Sigmoid colon (tissue), 6 donors: ENCODE measurements at regions not wholly inside any gene's neighbourhood (a gene's known extent, or its start where the extent isn't known, plus 50 kb on each side); places are given as distances from the start of the nearest gene placed in this dataset.

ENCODE experiments used
- DNase-seq: peaks from one replicate; pipeline ENCODE4 v3.0.0-alpha.2; 2019
- H3K27ac ChIP-seq, 4 donors: fragments of 200-600 bp; sonication (generic); one replicate each; pipeline ENCODE4 v1.5.1; 2016 to 2019; ENCODE audit warnings: mild to moderate bottlenecking in 1 of 4
- H3K27me3 ChIP-seq, 3 donors: fragments of 200-600 bp; sonication (generic); one replicate each; pipeline ENCODE4 v1.5.1; 2019; ENCODE audit warnings: mild to moderate bottlenecking in 1 of 3
- H3K36me3 ChIP-seq, 4 donors: fragments of 200-600 bp; sonication (generic); one replicate each; pipeline ENCODE4 v1.5.1; 2016 to 2019
- H3K4me1 ChIP-seq, 4 donors: fragments of 200-600 bp; sonication (generic); one replicate each; pipeline ENCODE4 v1.5.1; 2017 to 2019
- H3K4me3 ChIP-seq, 4 donors: fragments of 200-600 bp; sonication (generic); one replicate each; pipeline ENCODE4 v1.5.1; 2017 to 2019; ENCODE audit warnings: mild to moderate bottlenecking in 2 of 4, moderate library complexity in 1 of 4
- H3K9me3 ChIP-seq, 4 donors: fragments of 200-600 bp in 3 of 4; sonication (generic) in 3 of 4; one replicate each; pipeline versions ENCODE4 v1.5.1 to v1.6.1; 2013 to 2019
- CTCF ChIP-seq, 4 experiments: fragments of 450-650 bp in 3 of 4; fragments of 200-600 bp in 1 of 4; IDR thresholded peaks; one replicate each; pipeline ENCODE4 v1.5.1; 2016 to 2019; ENCODE audit warnings: antibody characterized with exemption in 4 of 4, mild to moderate bottlenecking in 3 of 4, moderate library complexity in 2 of 4
- EP300 ChIP-seq, 4 donors: sonication (generic); formaldehyde crosslinking; IDR thresholded peaks; one replicate each; pipeline ENCODE4 v1.6.1; 2017; ENCODE audit warnings: antibody characterized with exemption in 4 of 4
- POLR2A ChIP-seq, 2 donors: fragments of 450-650 bp; IDR thresholded peaks; one replicate each; pipeline ENCODE4 v1.6.1; 2016; ENCODE audit warnings: antibody characterized with exemption in 2 of 2, mild to moderate bottlenecking in 2 of 2, moderate library complexity in 2 of 2
- POLR2AphosphoS5 ChIP-seq, 4 donors: sonication (generic); formaldehyde crosslinking; IDR thresholded peaks; one replicate each; pipeline ENCODE4 v1.6.1; 2017; ENCODE audit warnings: antibody characterized with exemption in 4 of 4
- WGBS, 2 donors: extraction: QIAGEN DNeasy Blood & Tissue Kit; methylation state at CpG; one replicate each; pipeline ENCODE4 v1.1.7; 2013; 5-methylcytosine and 5-hydroxymethylcytosine counted together
- intact Hi-C: fragments of 100-400 bp; cut with DNase I; formaldehyde crosslinking; loops from one replicate; pipeline ENCODE4 v1.15.1; 2023
- donor health status: healthy with polysubstance abuse.
- donor health status: healthy.

- DNase-seq, result no peak
- Histone ChIP-seq H3K9me3 (no peaks in the 10 kb centered on the region), H3K4me1 (no peaks in the 10 kb centered on the region), H3K36me3 (no peaks in the 10 kb centered on the region), H3K27ac (no peak overlapping the region), H3K4me3 (no peak overlapping the region), H3K27me3 (no peaks in the 10 kb centered on the region)
- TF ChIP-seq CTCF (IDR thresholded peaks at IDR 0.05), result no peak
- no peak for TF ChIP-seq POLR2A (IDR thresholded peaks at IDR 0.05)
- TF ChIP-seq POLR2AphosphoS5 (IDR thresholded peaks at IDR 0.05), result no peak
- no peak for TF ChIP-seq EP300 (IDR thresholded peaks at IDR 0.05)
- intact Hi-C loops, result no loop called here
Measured at GRCh38 chr18:31213641-31214040, 51.0 kb upstream of the DSC1 start.

- WGBS, 2 donors, result 75% methylated on average over 12 of the region's 12 CpGs
- no peaks in the 10 kb centered on the region for H3K4me1 ChIP-seq
- no peaks in the 10 kb centered on the region for H3K27me3 ChIP-seq
- intact Hi-C loops, result no loop called here
- no peak overlapping the region for H3K4me3 ChIP-seq
- H3K9me3 ChIP-seq, result peaks cover 0 to 2% (median 0%) of the 10 kb centered on the region in 4 donors
- TF ChIP-seq POLR2AphosphoS5 (IDR thresholded peaks at IDR 0.05) (no peak), POLR2A (IDR thresholded peaks at IDR 0.05) (no peak), EP300 (IDR thresholded peaks at IDR 0.05) (no peak), CTCF (IDR thresholded peaks at IDR 0.05) (no peak)
- DNase-seq, result no peak
- H3K27ac ChIP-seq, result no peak overlapping the region
- no peaks in the 10 kb centered on the region for H3K36me3 ChIP-seq
Measured at GRCh38 chr18:31217038-31217849, 54.6 kb upstream of the DSC1 start.

- Histone ChIP-seq H3K27me3 (no peaks in the 10 kb centered on the region), H3K9me3 (peaks cover 0 to 4% (median 0%) of the 10 kb centered on the region in 4 donors), H3K4me3 (no peak overlapping the region), H3K4me1 (no peaks in the 10 kb centered on the region), H3K27ac (no peak overlapping the region), H3K36me3 (no peaks in the 10 kb centered on the region)
- DNase-seq, result no peak
- TF ChIP-seq EP300 (IDR thresholded peaks at IDR 0.05), result no peak
- TF ChIP-seq POLR2AphosphoS5 (IDR thresholded peaks at IDR 0.05), result no peak
- no peak for TF ChIP-seq POLR2A (IDR thresholded peaks at IDR 0.05)
- TF ChIP-seq CTCF (IDR thresholded peaks at IDR 0.05), result no peak
- intact Hi-C loops, result no loop called here
- 93% methylated on average over 4 of the region's 4 CpGs for WGBS, 2 donors
Measured at GRCh38 chr18:31218671-31219383, 56.2 kb upstream of the DSC1 start.

- no peak for DNase-seq
- no peak for TF ChIP-seq POLR2AphosphoS5 (IDR thresholded peaks at IDR 0.05)
- no peak for TF ChIP-seq POLR2A (IDR thresholded peaks at IDR 0.05)
- TF ChIP-seq EP300 (IDR thresholded peaks at IDR 0.05), result no peak
- no peak for TF ChIP-seq CTCF (IDR thresholded peaks at IDR 0.05)
- no peaks in the 10 kb centered on the region for H3K36me3 ChIP-seq
- no peaks in the 10 kb centered on the region for H3K4me1 ChIP-seq
- intact Hi-C loops, result no loop called here
- peaks cover 0 to 4% (median 0%) of the 10 kb centered on the region in 4 donors for H3K9me3 ChIP-seq
- no peak overlapping the region for H3K4me3 ChIP-seq
- H3K27me3 ChIP-seq, result no peaks in the 10 kb centered on the region
- no peak overlapping the region for H3K27ac ChIP-seq
- 85 to 90% methylated on average over 2 of the region's 2 CpGs for WGBS, 2 donors
Measured at GRCh38 chr18:31219395-31219794, 56.7 kb upstream of the DSC1 start.
